Suprapubic skin (tissue), 4 donors: ENCODE measurements at regions not wholly inside any gene's neighbourhood (a gene's known extent, or its start where the extent isn't known, plus 50 kb on each side); places are given as distances from the start of the nearest gene placed in this dataset.
"Not testable (repeated sequence)": the region's sequence is repeated elsewhere in the genome, so short reads cannot be mapped to it uniquely, and the experiment has no call there.

Experiments
- POLR2A ChIP-seq, 2 donors: fragments of 450-650 bp; IDR thresholded peaks; one replicate each; pipeline ENCODE4 v1.6.1; 2017; ENCODE audit warnings: antibody characterized with exemption in 2 of 2, mild to moderate bottlenecking in 2 of 2, moderate library complexity in 2 of 2
- POLR2AphosphoS5 ChIP-seq, 3 donors: sonication (generic); formaldehyde crosslinking; IDR thresholded peaks; one replicate each; pipeline ENCODE4 v1.6.1; 2017; ENCODE audit warnings: antibody characterized with exemption in 3 of 3
- TF ChIP-seq, protein P1 (sequence below), 2 donors: fragments of 200-600 bp in 1 of 2; fragments of 450-650 bp in 1 of 2; sonication (generic) in 1 of 2; IDR thresholded peaks; one replicate each; pipeline ENCODE4 v1.5.1; 2016 to 2019; ENCODE audit warnings: antibody characterized with exemption in 2 of 2, mild to moderate bottlenecking in 1 of 2, moderate library complexity in 1 of 2

DNA sequence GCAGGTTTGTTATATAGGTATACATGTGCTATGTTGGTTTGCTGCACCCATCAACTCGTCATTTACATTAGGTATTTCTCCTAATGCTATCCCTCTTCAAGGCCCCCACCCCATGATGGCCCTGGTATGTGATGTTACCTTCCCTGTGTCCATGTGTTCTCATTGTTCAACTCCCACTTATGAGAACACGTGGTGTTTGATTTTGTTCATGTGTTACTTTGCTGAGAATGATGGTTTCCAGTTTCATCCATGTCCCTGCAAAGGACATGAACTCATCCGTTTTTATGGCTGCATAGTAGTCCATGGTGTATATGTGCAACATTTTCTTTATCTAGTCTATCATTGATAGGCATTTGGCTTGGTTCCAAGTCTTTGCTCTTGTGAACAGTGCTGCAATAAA lies 175.0 kb downstream of the KBTBD8 start:
- TF ChIP-seq, protein P1, sequence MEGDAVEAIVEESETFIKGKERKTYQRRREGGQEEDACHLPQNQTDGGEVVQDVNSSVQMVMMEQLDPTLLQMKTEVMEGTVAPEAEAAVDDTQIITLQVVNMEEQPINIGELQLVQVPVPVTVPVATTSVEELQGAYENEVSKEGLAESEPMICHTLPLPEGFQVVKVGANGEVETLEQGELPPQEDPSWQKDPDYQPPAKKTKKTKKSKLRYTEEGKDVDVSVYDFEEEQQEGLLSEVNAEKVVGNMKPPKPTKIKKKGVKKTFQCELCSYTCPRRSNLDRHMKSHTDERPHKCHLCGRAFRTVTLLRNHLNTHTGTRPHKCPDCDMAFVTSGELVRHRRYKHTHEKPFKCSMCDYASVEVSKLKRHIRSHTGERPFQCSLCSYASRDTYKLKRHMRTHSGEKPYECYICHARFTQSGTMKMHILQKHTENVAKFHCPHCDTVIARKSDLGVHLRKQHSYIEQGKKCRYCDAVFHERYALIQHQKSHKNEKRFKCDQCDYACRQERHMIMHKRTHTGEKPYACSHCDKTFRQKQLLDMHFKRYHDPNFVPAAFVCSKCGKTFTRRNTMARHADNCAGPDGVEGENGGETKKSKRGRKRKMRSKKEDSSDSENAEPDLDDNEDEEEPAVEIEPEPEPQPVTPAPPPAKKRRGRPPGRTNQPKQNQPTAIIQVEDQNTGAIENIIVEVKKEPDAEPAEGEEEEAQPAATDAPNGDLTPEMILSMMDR (IDR thresholded peaks at IDR 0.05): not testable (repeated sequence)
- TF ChIP-seq POLR2A, POLR2AphosphoS5 (IDR thresholded peaks at IDR 0.05): not testable (repeated sequence)
